Epithelial cell of prostate (primary cell): ENCODE measurements at regions not wholly inside any gene's neighbourhood (a gene's known extent, or its start where the extent isn't known, plus 50 kb on each side); places are given as distances from the start of the nearest gene placed in this dataset.
"Not testable (repeated sequence)": the region's sequence is repeated elsewhere in the genome, so short reads cannot be mapped to it uniquely, and the experiment has no call there.

Source experiments
- DNase-seq: peaks from one replicate; pipeline ENCODE4 v3.0.0-alpha.2; 2011; ENCODE audit warnings: low read depth, low spot score
- H3K27ac ChIP-seq: fragments of 450-650 bp; 2 replicates; pipeline ENCODE4 v1.5.1; 2017; ENCODE audit warnings: mild to moderate bottlenecking

DNA sequence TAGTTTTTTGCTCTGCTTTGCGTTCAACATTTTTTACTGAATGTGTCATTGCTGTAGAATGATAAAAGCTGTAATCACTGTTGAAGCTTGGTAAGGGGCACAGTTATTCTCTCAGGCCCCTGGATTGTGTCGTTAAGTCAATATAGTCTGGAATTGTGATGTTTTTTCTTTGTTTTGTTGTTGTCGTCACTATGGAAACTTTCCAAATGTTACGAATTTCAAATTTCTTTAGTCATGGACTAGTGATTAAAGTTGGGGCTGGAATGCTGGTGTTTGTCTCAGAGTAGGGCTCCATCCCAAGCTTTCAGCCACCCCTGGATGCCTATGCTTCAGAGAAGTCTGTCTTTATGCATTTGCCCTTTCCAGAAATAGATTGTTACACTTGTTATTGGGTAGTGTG, 287.2 kb downstream of the CDH19 start:
- DNase-seq, result no peak
- no peak overlapping the region for H3K27ac ChIP-seq

DNA sequence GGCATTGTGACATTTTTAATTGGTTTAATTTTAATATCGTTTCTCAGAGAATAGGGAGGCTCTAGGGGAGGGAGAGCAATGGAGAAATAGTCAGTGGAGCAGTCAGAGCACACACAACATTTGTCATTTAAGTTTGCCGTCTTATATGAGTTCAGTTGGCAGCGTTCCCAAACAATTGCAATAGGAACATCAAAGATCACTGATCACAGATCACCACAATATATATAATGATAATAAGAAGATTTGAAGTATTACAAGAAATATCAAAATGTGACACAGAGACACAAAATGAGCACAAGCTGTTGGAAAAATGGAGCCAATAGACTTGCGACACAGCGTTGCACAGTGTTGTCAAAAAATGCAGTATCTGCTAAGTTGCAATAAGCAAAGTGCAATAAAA, 303.7 kb downstream of the CDH19 start:
- H3K27ac ChIP-seq, result no peak overlapping the region
- DNase-seq, result no peak

DNA sequence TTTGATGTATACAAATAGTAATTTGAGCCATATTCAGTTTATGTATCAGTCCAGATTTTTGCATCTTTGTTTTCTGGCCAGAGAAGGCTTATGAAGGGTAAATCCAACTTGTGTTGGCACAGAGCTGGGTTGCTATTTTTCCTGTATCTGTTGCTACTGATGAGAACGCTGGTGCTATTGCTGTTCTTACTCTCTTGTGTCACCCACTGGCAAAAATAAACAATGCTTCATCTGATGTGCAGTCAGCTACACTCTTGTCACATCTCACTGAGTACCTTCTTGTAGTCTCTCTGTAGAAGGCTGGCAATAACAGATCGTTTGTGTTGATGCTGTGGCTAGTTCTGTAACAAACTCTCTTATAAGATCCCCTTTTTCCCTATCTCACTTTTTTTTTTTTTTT, 323.4 kb downstream of the CDH19 start:
- no peak for DNase-seq
- H3K27ac ChIP-seq, result no peak overlapping the region

DNA sequence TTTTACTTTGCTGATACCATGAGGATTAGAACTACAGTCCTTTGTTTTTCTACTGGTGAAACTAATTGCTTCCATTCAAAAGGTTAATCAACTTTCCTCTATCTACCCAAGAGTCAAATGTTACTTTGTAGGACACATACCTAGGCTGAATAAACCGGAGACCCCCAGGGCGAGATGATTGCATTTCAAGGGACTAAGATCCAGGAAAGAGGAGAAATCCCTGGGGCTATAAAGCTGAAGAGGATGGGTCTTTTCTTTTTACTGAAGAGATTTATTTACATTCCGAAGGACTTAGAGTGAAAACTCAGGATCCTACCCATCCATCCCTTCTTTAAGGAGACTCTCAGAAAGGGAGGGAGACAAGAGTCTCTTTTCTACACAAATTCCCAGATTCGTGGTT, 331.9 kb downstream of the CDH19 start:
- no peak for DNase-seq
- H3K27ac ChIP-seq, result no peak overlapping the region

DNA sequence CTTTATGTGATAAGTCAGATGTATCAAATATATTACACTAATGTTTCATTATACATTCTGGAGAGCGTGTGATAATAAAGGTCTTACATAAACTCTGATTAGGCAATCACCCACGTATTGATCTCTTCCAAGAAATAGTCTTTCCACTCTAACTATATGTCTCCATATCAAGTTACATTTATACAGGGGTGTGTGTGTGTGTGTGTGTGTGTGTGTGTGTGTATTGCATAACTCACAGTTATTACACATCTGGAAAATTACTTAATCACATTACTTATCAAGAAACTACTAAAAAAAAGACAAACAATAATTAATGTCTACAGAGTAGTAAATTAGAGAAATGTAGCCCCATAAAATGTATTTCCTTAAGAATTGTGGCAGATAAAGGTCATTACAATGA, 339.8 kb downstream of the CDH19 start:
- no peak overlapping the region for H3K27ac ChIP-seq
- DNase-seq, result no peak

DNA sequence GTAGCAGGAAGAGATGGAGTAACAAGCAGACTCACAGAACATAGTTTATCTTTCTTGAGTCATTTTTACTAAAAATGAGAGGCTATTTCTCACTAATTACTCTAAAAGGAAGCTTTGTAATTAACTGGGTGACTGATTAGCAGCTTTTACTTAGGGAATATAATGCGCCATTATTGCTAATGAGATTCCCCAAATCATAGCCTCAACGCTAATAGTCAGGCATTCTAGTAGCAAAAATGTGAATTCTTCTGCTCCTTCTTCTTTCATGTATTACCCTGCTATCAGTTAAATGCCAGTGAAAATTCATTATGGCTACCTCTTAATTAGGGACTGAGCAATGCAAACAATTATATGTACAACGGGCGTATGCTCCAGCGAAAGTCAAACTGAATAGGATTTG, 349.8 kb downstream of the CDH19 start:
- no peak overlapping the region for H3K27ac ChIP-seq
- DNase-seq, result no peak

DNA sequence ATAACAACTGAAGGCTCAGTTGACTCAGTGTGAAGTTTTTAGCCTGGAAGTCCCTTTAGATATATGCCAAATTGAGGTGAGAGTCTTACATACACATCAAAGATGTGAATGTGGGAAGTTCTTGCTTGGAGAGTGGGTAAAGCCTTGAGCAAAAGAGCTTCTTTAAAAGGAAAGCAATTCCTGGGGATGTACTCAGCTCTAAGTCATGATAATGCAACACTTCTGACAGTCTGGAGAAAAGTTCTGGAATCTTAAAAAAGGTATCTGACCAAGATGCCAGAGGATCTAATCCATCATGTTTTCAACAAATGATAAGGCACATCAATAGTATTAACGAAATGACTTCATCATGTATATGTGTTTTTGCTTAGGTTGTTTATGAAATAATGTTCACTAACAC, 351.2 kb downstream of the CDH19 start:
- no peak for DNase-seq

DNA sequence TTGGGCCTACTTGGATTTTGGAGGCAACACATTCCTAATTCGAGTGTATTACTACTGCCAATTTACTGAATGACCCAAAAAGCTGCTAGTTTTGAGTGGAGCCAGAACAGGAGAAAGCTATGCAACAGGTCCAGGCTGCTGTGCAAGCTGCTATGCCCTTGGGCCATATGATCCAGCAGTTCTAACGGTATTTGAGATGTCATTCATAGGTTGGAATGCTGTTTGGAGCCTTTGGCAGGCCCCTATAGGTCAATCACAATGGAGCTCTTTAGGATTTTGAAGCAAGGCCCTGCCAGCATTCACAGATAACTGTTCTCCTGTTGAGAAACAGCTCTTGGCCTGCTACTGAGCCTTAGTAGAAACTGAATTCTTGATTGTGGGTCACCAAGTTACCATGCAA, 368.7 kb downstream of the CDH19 start:
- H3K27ac ChIP-seq, result no peak overlapping the region
- no peak for DNase-seq

More for the DNA sequence above, 351.2 kb downstream of the CDH19 start:
- H3K27ac ChIP-seq, result no peak overlapping the region

DNA sequence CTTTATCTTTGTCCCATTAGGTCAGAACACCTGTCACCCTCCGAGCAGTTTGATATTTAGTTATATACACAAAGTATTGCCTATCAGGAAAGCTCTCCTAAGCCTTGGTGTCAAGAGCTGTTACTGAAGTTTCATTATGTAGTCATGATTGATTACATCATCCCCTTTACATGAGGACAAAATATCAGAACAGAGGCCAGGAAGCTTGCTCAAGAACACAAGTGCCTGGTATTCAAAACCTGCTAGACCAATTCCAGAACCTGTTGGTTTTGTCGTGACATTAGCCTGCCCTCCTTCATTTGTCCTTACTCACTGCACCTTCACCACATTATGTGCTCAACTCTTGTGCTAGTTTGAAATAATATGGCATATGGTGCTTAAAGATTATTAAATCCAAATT, 377.1 kb downstream of the CDH19 start:
- peak; percentile 20 for DNase-seq
- no peak overlapping the region for H3K27ac ChIP-seq

DNA sequence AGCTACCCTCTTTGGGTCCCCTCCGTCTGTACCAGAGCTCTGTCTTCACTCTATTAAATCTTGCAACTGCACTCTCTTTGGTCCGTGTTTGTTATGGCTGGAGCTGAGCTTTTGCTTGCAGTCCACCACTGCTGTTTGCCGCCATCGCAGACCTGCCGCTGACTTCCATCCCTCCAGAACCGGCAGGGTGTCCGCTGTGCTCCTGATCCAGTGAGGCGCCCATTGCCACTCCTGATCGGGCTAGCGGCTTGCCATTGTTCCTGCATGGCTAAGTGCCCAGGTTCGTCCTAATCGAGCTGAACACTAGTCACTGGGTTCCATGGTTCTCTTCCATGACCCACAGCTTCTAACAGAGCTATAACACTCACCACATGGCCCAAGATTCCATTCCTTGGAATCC, 380.6 kb downstream of the CDH19 start:
- not testable (repeated sequence) for DNase-seq, H3K27ac ChIP-seq

DNA sequence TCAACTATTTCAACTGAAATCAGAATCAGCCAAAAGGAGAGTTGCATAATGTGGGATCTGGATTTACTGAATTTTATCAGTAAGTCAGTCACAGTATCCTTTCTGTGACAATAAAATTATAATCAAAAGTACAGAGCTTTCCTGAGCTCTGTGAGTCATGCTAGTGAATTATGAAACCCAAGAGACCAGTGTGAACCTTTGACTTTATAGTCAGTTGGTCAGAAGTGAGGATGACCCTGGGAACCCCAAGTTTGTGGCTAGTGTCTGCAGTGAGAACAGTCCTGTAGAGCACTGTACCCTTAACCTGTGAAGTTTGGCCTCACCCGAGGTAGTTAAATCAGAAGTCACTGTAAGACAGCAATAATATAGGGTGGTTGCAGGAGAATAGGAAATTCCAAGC, 381.7 kb downstream of the CDH19 start:
- no peak for DNase-seq
- peak overlapping the region; percentile 39 for H3K27ac ChIP-seq

DNA sequence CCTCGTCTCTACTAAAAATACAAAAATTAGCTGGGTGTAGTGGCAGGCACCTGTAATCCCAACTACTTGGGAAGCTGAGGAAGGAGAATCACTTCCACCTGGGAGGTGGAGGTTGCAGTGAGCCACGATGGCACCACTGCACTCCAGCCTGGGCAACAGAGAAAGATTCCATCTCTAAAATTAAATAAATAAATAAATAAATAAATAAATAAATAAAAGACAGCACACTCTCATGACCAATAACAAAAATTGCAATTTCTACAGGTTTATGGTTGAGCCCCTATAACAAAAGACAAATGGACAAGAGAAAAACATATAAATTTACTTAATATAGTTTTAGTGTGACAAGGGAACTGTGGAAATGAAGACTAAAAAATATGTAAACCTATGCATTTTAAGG, 384.1 kb downstream of the CDH19 start:
- DNase-seq, result no peak
- H3K27ac ChIP-seq, result no peak overlapping the region

DNA sequence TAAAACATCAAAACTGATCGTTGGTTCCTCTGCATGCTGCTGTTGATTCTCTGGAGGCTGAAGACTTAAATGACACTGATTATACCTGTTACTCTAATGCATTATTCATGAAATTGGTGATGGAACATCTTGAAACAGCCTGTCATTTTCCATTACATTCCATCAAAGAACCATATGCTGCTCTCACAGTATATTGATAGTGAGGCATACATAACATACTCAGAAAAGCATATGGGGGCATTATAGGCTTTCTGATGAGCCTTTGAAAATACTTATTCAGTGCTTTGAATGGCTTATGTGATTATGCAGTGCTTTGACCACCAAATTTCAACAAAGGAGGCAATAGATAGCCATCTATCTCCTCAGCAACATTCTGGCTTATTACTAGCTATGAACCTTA, 392.1 kb downstream of the CDH19 start:
- no peak overlapping the region for H3K27ac ChIP-seq
- no peak for DNase-seq

DNA sequence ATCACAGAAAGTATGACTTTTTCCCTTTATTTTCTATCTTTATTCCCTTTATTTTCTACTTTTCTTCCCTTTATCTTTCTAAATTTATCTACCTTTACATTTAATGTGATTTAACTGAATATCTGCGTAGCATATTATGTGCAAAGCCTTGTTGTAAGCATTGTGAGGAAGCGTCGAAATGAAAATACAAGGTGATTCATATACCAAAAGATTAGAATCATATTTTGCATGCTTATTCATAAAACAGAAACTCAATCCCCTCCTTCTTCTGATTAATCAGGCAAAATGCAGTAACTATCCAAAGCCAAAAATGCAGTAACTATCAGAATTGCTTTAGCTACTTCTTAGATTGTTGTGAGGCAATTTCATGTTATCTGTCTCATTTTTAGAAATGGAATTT, 393.0 kb downstream of the CDH19 start:
- H3K27ac ChIP-seq, result no peak overlapping the region
- DNase-seq, result no peak

DNA sequence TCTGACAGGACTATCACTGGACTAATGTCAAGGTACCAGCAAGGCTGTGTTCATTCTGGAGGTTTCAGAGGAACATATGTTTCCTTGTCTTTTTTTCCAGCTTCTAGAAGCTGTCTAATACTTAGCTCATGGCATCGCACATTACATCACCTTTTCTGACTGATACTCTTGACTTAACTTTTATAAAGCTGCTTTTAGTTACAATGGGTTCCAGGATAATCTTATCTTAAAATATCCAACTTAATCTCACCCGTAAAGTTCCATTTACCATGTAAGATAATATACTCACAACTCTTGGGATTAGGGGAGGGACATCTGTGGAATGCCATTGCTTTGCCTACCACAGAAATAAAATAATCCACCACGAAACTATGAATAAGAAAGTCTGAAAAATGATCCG, 394.2 kb downstream of the CDH19 start:
- no peak overlapping the region for H3K27ac ChIP-seq
- DNase-seq, result no peak

DNA sequence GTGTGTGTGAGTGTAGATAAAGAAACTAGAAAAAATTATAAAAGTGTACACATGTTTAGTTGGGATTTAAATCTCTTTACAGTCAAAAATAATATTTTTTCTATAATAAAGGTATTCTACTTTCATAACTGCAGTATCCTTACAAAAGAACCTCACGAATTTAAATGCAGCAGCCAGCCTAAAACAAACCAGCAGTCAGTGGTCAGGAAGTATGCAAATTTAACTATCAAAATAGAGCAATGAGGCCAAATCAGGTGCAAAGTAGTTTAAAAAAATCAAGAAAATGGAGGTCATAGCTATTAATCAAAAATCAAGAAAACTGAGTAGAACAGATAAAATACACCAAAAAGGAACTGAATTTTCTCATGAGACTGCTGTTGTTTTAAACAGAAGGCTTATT, 407.1 kb downstream of the CDH19 start:
- no peak for DNase-seq
- no peak overlapping the region for H3K27ac ChIP-seq

DNA sequence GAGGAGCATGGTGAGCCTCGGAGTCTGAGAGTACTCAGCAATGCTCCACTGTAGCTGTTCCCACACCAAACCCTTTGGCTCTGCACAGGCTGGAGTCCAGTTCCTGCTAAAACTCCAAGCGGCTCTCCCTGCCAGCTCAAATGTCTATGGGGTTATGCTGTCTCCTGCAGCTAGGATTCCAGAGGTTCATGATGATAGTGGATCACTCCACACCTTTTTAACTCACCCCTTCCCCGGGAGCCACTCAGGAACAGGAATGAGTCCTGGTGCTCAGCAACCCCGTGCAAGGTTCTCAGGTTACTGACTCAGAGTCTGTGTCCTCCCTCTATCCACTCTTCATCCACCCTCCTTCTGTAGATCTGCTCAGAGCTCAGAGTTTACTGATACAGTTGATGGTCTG, 410.0 kb downstream of the CDH19 start:
- no peak for DNase-seq
- H3K27ac ChIP-seq, result no peak overlapping the region

DNA sequence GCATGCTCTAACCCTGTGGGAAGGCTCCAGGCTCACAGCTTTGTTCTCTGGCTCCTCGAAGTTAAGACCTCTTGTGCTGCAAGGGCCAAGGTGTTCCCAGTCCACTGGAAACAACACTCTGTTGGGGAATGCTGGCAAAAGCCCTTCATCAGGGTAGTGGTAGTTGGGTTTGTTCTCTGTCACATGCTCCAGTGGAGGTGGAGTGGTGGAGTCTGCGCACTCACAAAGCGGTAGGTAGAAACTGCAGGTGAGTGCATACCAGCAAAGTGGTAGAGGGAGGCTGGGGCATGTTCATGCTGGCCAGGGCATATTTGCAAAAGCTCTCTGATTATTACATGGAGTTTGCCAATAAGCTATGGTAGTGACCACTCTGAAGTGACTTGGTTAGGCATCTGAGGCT, 410.5 kb downstream of the CDH19 start:
- DNase-seq, result no peak
- no peak overlapping the region for H3K27ac ChIP-seq

DNA sequence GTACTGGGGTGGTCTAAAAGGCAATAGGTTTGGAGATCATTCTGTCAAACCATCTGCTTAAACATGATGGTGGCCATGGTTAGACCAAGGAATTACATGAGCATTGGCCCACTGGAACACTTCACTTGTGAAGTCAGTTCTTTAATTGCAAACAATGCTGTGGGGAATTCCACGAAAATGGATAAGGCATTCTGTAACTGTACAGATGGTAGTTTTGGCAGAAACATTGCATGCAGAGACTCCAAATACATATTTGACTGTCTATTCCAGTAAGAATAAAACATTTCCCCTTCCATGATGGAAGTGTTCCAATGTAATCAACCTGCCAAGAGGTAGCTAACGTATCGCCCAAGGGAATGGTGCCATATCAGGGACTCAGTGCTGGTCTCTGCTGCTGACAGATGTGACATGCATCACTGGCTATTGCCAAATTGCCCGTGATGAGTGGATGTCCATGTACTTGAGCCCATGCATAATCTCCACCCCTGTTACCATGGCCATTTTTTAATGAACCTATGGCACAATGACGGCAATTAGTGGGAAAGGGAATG, 417.9 kb downstream of the CDH7 start:
- DNase-seq, result no peak
- H3K27ac ChIP-seq, result no peak overlapping the region

DNA sequence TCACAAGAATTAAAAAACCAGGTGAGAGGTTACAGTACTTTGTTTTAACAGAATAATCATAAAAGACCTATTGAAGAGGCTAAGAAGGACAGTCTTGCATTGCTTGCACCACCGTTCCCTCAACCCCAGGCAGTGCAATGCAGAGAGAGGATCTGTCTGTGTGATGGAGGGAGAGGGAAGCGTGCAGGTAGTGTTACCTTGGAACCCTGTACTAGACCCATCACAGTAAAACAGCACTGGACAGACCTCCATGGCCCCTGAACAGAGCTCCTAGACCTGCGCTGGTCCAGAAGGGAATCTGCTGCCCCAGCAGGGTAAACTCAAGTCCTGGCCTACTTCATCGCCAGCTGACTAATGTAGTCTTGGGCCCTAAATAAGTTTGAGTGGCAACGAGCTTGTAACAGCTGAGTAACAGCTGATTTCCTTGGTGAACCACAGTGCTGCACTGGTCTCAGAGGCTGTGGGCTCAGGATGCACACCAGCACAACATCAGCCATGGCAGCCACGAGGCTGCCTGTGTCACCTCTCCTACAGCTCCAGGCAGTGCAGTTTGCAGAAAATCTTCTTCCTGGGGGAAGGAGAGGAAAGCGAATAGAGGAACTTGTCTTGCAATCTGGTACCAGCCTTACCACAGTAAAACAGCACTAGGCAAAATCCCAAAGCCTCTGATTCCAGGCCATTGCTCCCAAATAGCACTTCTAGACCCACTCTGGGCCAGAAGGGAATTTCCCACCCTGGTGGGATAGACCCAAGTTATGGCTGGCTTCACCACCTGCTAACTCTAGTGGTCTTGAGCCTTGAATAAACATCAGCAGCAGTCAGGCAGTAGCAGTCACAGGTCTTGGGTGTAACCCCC, 417.2 kb downstream of the CDH7 start:
- H3K27ac ChIP-seq, result no peak overlapping the region
- DNase-seq, result no peak

DNA sequence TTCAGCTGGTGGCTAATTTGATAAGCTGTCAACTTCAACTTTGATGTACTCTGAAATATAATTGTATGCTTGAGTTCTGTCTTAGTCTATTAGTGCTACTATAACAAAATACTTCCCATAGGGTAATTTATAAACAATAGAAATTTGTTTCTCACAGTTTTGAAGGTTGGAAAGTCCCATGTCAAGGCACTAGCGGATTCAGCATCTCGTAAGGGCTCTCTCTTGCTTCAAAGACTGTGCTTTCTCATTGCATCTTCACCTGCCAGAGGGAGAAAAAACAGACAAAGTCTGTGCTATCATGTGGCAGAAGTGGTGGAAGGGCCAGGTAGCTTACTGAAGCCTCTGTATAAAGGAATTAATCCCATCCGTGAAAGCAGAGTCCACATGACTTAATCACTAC, 409.2 kb downstream of the CDH7 start:
- DNase-seq, result no peak
- H3K27ac ChIP-seq, result no peak overlapping the region

DNA sequence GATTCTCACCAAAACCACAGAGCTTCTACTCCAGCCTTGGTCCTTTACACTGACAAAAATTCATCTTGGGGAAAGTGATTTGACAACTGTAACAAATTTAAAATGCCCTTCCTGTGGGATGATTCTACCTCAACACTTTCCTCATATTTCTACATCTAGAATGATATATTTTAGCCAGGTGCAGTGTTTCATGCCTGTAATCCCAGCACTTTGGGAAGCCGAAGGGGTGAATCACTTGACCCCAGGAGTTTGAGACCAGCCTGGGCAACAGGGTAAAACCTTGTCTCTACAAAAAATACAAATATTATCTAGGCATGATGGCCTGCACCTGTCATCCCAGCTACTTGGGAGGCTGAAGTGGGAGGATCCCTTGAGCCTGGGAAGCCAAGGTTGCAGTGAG, 408.6 kb downstream of the CDH7 start:
- no peak overlapping the region for H3K27ac ChIP-seq
- DNase-seq, result no peak
